Putamen (tissue), 1 donor: ENCODE measurements at regions not wholly inside any gene's neighbourhood (a gene's known extent, or its start where the extent isn't known, plus 50 kb on each side); places are given as distances from the start of the nearest gene placed in this dataset.

Experiments used
- DNase-seq: peaks from one replicate; pipeline ENCODE4 v3.0.0-alpha.2; 2016; ENCODE audit warnings: low spot score

DNA sequence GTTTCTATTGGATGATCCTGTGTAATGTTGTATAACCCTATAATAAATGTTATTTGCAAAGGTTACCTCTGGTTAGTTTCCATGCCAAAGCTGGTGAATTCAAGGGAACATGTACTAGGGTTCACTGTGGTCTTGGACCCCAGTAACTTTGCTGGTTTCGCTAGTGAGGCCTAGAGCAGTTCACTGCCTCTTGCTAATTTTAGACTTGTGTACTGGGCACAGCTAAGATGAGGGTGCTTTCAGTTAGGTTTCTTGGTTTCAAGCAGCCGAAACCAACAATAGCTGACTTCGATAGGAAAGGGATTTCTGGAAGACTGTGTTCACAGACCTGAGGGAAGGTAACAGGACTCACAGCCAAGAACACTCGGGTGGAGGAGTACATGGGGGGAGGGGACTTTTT, 215.5 kb upstream of the BCOR start:
- no peak for DNase-seq

DNA sequence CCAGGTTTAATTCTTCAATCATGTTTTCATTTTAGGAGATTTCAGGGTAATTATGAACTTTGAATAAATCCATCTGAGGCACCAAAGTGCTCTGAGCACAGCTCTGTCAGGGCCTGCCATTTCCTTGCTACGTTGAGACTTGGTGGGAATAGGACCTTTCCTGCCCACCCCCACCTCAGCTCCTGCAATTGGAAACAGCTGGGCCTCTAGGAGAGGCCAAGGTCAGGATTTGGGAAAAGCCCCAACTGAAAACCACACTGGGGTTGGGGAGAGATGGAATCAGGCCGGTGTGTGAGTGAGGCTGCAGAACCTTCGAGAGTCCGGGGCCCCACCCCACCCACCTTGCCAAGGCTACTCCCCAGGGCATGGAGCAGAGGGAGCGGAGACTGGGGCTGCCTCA, 212.7 kb upstream of the BCOR start:
- DNase-seq, result no peak

DNA sequence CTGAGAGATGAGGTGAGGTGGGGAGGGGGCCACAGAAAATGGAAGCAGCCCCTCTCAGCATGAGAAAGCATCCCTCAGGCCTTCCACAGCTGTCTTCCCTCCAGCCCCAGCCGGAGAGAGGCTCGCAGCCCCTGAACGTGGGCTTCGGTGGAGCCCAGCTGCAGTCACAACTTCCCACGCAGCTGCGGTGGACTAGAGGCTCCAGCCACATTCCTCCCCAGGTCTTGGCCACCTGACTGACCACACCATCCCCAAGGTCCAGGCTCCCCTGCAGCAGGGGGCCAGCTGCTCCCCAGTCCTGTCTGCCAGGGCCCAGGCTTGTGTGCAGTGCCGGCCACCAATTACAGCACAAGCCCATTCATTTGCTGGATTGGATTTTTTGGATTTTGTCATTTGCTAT, 212.3 kb upstream of the BCOR start:
- DNase-seq, result no peak

DNA sequence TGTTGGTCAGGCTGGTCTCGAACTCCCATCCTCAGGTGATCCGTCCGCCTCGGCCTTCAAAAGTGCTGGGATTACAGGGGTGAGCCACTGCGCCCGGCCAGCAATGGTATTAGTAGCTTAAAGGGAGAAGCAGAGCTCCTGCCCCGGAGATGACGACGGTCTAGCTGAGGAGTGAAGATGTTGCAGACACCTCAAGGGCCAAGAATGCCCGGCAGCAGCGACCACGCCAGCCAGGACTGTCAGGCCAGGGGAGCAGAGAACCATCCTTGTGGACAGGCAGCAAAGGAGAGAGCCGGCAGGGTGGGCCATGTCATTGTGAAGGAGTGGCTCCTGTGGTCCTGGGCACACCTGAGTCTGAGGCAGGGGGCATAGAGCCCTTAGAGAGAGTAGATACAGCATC, 210.1 kb upstream of the BCOR start:
- DNase-seq, result no peak

DNA sequence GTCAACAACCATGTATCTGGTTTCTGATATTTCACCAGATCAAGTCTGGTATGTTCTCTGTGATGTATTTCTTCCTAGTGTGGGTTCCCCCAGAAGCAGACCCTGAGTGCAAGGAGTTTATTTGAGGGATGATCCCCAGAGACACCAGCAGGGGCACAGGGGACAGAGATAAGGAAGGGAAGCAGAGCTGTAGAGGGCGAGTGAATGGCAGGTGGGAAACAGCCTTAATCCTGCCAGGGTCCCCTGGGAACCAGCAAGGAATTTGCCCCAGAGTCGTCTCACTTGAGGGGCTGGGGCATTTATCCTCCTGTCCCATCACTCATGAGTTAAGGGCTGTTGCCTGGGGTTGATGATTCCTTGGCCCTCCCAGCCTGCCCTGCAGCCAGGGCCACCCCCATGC, 206.4 kb upstream of the BCOR start:
- no peak for DNase-seq

DNA sequence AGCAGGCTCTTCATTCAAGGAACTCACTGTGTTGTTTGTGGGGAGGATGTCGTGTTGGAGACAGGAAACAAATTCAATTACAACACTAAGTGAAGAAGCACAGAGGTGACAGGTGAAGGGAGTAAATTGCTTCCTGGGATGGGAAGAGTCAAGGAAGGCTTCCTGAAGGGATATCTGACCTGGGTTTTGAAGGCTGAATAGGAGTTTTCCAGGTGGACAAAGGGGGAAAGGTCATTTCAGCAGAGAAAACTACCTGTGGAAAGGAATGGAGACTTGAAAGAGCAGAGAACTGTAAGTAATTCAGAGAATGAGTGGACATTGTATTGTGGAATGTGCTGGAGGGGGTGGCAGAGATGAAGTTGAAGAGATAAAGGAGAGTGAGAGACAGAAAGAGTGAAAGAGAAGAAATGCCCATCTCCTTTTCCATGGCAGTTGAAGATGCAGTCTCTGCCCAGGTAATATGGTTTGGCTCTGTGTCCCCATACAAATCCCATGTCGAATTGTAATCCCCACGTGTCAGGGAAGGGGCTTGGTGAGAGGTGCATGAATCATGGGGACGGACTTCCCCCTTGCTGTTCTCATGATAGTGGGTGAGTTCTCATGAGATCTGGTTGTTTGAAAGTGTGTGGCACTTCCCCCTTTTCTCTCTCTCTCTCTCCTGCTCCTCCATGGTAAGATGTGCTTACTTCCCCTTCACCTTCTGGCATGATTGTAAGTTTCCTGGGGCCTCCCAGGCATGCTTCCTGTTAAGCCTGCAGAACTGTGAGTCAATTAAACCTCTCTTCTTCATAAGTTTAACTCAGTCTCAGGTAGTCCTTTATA, 205.7 kb upstream of the BCOR start:
- no peak for DNase-seq

DNA sequence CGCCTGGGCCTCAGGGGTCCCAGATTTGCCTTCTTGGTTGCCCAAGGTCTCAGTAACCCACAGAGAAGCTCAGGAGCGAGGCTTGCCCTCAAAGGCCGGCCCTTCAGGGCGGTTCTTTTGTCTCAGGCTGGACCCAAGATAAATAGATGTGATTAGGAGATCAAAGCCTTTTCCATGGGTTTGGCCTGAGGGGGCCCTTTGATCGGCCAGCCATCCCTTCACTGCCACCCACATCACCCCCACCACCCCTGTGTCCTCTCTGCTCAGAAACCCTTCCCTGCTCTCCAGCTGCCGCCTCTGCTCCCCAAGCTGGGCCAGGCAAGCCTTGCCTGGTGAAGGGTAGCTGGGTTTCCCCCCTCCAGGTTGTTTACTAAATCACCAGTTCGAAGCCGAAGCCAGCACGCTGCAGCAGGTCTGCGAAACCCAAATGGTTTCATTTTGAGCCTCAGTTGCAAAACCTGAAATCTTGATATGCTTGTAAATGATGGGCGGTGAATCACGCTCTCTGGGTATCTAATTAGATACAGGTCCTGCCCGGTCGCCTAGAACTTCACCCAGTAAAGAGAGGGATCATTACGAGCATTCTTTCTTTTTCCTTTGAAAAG, 202.6 kb upstream of the BCOR start:
- no peak for DNase-seq

DNA sequence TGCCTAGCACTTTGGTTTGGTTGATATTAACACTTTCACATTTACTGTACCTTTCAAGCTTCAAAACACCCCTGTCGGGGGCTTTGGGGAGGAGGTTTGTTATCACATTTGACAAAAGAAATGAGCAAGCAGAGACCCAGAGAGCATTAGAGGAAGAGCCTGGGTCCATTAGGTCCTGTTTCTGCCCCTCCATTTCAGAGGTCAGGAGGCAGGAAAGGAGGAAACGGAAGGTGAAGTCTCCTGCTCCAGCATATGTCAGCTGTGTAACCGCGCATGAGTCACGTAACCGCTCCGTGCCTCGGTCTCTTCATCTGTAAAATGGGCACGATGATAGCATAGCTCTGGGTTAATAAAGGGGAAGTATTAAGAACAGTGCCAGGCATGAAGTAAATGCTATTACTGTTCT, 201.9 kb upstream of the BCOR start:
- DNase-seq, result no peak

DNA sequence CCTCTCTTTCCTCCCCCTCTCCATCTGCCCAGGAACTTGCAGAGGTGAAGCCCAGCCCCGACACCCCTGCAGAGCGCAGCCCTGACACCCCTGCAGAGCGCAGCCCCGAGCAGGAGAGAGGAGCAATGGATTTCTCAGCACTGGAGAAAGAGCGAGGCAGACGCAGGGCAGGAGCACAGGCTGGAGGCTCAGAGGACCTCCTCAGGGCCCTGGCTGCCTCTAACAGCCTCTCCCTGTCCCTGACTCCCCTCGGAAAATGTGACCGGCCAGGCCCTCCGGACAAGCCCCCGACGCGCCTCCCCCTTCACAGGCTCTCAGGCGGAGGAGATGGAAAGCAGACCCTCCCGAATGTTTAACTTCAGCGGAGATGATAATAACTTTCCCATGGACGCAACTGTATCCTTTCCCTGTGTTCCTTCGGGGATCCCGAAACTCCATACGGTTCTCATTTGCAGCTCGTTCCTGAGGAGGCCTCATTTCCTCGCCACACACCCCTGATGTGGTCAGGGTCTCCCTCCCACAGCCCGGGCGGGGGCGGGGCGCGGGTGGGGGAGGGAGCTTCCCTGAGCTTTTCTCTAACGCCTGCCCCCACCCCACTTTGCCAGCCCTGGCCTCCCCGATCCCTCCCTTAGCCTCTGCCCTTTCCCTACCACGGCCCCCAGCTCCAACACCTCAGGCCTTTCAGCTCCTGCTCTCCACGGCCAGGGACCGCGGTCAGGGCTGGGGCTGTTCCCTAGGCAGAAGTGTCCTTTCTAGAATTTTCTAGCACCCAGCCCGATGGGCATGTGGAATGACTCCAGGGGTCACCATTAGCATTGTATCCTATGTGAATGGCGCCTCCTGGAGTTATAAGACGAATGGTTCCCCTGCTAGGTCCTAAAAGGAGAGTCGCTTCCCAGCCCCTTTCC, 201.1 kb upstream of the BCOR start:
- no peak for DNase-seq

DNA sequence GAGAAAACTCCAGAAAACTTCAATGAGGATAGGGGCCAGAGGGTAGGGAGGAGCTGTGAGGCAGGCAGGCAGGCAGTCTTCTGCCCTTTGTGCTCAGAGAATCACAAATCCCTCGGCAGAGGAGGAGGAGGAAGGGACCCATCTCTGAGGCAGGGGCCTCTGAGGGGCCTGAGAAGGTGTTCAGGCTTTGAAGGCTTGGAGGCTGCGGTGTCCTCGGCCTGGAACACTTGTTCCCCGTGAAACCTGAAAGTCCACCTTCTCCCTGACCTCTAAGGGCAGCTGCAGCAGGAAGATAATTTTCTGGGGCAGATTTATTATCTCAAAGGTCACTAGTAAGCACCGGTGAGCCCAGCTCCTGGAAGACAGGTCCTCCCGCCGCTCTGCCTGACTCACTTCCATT, 200.3 kb upstream of the BCOR start:
- no peak for DNase-seq

DNA sequence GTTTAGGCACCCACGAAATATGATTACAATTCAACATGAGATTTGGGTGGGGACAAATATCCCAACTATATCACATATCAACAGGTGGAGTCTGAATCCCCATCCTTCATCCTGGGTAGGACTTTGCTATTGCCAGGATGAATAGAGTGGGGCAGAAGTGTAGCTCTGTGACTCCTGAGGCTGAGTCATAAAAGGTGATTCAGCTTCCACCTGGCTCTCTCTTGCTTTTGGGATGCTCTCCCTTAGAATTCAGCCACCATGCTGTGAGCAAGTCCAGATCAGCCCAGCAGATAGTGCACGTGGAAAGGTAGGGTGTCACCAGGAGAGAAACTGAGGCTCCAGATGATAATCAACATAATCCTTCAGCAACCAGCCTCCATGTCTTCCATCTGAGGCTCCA, 193.8 kb upstream of the BCOR start:
- no peak for DNase-seq

DNA sequence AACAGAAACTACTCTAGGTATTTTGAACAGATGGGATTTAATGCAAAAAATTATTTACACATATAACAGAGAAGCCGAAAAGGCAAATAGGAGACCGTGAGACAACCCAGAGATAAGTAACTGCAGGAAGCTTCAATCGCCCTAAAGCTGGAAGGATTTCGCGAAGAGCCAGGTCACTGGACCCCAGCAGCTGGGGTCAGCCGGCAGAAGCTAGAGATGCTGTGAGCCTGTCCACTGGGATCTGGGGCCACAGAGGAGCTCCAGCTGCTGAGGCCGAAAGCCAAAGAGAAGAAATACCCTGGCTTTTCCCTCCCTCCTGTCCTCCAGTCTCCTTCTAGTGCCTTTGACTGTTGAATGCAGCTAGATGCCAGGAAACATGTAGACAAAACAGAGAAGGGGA, 192.8 kb upstream of the BCOR start:
- no peak for DNase-seq

DNA sequence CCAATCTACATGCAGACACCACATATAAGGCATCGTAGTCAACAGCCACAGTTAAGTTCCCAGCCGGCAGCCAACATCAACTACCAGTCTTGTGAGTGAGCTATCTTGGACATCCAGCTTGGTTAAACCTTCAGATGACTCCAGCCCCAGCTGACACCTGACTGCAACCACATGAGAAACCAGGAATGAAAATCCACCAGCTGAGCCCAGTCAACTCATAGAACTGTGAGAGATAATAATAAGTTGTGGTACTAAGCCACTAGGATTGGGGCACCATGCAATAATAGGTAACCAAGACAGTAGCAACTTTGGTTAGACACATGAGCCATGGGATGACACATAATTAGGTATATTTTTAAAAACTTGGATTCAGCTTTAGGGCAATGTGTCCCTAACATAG, 188.1 kb upstream of the BCOR start:
- no peak for DNase-seq

DNA sequence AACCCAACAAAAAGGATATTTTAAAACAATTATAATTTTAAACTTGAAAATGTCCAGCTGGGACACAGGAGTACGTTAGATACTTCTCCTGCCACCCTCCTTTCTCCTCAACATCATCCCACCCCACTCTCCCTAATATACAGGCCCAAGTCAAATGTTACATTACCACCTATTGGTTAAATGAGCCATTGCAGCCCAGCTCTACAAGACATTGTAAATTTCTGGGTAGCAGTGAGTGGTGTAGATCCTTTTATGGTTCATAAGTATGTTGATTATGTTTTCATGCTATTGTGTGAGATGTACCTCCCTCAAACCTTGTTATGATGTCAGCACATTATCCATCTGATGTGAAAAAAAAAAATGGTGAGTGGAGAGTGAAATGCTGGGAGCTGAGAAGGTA, 187.1 kb upstream of the BCOR start:
- no peak for DNase-seq

DNA sequence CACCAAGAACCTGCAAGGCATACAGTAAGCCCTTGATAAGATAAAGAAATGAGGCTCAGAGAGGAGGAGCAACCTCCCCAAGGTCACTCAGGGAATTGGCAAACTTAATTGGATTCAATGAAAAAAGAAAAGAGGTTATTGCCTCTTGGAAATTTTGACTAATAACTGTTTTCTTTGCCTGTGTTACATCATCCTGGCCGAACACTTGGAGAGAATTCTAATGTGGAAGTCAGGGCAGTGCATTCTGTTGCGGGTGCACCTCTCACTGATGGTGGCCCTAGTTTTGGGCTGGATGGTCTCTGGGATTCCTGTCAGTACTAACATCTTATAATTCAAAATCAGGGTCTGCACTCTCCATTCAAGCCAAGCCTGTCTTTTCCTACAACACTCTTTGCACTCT, 186.2 kb upstream of the BCOR start:
- no peak for DNase-seq

DNA sequence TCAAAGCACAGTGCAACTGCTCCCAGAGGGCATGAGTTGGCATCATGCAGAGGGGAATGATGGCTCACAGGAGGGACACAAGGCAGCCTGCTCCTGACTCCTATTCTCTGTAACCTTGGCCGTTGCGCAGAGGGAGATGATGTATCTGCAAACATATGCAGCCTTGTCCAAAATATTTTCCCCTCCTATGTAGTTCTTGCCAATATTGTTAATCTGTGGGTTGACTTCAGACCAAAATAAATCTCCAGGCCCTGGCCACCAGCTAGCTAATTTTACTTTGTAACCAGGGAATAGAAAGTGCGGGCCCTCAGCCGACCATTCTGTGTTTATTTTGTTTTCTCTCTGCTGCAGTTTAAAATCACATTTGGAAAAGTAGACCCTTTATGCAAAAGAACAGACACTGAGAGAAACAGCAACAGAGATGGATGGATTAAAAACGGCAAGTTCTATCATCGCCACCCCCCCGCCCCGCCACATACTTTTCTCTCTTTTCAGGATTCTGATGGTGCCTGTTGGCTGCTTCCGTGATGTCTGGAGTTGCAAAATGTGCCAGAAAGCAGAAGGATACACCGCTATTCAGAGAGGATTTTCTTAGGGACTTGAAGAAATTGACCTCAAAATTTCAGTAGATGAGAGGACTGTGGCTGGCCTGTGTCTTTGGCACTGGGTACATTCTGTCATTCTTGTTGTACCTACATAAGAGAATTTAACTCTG, 185.3 kb upstream of the BCOR start:
- DNase-seq, result no peak

DNA sequence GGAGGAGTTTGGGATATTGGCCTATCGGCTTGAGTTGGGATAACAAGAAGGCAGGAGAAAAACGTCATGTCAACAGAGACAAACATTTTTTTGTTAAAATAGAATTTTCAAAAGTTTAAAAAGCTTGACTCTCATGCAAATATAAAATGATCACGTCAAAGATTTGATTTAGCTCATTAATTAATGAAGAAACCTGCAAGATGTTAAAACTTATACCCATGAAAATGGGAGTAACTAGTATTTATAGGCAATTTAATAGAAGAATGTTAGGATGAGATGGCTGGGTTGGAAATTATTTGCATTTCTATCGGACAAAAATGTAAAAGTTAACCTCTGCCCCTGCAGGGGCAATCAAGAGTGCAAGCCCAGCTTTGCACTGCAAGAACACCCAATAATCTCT, 184.6 kb upstream of the BCOR start:
- DNase-seq, result no peak

DNA sequence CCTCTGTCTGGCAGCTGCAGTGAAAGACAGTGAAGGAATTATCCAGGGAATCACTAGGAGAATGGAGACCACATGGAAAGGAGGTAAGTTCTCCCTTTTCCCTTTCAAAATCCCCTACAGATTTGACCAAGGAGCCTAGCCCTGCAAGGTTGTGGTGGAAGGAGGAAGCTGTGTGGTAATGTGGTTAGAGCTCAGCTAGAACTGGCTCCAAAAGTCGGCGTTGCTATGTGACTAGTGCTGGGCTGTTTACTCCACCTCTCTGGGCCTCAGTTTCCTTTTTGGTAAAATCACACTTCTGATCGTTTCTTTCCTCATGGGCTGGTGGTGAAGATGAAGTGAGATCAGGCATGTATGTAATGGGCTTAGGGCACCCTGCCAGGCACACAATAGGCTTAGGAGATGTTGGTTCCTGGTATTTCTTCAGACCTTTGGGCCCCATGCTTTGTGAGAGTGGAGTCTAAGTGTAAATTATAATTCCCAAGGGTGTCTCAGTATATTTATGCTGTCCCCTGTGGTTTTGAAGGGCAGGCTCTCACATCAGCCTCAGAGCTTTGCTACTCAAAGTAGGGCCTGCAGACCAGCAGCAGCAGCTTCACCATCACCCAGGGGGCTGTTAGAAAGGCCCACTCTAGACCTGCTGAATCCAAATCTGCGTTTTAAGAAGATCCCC, 183.7 kb upstream of the BCOR start:
- no peak for DNase-seq

DNA sequence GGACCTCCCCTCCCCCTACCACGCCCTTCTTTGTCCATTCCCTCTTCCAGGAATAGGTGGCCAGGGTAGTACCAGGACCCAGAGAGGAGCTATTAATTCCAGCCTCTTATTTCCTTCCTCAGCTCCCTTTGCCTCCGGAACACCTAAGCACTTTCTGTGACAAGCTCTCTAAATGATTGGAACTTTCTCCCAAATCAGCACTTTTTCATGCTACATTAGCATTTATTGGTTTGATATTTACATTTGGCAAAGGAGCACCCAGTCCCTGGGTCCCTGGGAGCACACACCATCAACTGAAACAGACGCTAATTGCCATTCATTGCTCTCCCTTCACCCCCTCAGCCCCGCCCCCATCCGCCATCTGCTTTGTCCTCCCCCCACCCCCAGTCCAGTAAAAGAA, 182.0 kb upstream of the BCOR start:
- no peak for DNase-seq

DNA sequence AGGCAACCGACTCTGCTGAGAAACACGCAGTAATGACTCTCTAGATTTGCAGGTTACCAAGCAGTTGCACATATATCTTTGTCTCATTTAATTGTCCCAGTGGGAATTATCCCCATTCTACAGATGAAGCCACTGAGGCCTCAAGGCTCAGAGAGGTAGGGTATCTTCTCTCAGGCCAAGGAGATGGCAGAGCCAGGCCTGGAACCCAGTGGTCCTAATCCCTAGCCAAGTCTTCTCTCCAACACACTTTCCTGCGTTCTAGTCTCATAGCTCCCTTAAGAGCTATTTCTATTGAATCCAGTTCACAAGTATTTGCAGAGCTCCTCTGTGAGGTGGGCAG, 181.3 kb upstream of the BCOR start:
- no peak for DNase-seq

DNA sequence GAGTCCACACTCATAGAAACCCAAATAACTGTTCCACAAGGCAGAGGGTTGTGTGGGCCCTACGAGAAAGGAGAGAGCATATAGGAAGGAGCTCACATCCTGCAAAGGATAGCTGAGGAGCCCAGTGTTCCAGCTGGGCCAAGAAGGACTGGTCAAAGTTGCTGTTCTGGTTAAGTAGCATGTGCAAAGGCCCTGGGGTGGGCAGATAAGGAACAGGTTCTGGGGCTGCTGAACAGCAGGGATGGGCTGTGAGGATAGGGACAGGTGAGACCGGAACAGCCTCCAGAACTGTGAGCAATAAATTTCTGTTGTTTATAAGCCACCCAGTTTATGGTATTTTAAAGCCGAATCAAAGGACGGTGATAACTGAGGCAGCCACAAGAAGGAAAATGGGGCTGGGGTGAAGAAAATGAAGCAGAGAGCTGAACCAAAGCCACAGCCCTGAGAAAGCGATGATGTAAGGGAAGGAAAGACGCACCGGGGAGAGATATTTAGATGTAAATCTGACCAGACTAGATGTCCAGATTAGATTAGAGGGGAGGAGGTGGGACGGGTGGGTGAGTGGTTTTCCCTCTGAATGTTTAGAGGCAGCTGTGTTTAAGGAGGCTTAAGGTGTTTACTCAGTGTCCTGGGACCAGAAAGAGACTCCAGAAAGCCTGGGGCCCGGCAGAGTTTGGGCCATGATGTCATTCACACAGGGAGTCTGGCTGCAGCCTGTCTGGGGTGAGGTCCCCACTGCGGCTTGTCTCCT, 180.8 kb upstream of the BCOR start:
- DNase-seq, result no peak
